NCI-H1694 (cell line): ENCODE measurements at regions not wholly inside any gene's neighbourhood (a gene's known extent, or its start where the extent isn't known, plus 50 kb on each side); places are given as distances from the start of the nearest gene placed in this dataset.

Source experiments
- DNase-seq: peaks from one replicate; lab custom pipeline; 2025; lab: John Stamatoyannopoulos, UW

DNA sequence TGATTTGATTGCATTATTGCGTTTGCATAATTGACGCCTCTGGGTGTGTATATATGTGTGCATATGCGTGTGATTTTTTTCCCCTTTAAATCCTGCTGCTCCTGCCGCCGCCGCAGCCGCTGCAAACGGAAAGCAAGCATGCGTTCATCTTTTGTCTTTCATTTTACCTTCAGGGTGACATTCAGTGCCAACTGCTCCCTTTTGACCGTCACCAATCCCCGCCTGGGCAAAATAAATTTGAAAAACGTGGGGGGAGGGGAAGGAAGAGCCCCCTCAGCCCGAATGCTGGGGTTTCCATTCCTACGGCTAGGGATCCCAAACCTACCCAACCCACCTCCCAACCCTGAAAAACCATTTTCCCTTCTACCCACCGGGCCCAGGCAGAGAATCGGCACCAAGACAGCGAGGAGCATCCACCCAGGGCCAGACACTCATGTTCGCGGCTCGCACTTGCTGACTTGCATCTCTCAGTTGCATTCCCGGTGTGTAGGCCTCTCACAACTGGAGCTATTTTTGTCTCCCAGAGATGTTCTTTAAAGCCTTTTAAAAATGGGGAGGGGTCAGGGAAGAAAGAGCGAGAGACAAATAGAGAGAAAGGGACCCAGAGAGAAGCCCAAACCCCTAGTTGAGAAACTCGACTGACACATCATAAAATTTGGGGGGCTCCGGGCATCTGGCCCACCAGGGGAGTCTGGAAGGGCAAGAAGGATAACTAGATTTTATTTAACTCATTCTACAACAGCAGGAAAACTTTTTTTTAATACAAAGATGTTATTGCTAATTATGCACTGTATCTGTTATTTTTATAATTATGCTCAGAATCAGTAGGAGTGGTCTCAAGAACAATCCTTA lies 367.1 kb upstream of the ESRRG start:
- DNase-seq, result peak; percentile 13

DNA sequence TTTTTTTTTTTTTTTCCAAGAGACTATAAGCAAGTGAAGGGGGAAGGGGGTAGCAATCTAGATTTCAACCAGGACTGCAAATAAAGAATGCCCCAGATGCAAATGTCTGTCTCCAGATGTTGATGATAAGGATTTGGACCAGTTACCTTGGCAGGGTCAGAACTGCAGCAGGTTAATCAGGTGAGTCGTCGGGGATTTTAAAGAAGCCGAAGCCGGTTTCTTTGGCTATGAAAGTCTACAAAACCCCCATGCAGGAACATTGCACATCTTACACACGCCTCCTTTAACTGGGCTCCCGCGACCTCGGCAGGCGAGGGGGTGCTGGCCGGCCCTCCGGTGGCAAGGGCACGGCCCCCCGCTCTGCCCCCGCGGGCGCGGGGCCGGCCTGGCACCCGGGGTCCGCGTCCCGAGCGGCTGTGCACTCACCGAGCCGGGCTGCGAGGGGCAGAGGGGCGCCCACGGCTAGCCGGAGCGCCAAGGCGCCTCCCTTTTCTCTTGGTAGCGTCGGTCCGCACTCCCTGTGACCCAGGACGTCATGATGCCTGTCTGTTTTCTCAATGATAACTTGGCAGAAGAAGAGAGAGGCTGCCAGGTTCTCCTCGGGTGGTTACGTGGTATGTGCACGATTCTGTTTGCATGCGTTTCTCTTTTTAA lies 366.3 kb upstream of the ESRRG start:
- peak; percentile 13 for DNase-seq

- no peak for DNase-seq
These were observed 365.5 kb upstream of the ESRRG start for GRCh38 chr1:217088521-217089284.

DNA sequence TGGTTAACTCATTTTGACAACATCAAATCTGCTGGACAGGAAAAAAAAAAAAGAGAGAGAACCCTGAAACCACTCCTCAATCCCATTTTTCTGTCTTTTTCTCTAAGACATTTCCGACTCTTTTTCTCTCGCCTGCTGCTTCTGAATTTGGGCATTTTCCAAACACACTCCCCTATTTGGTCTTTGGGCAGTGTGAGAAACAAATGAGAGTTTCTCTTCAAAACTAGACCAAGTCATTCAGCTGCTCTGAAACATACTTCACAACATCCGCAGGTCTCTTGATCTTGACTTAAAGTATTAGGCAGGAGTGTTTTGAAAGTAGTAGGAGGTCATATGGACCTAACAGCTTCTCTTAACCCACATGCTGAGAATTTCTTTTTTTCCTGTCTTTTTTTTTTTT lies 364.8 kb upstream of the ESRRG start:
- DNase-seq, result no peak

DNA sequence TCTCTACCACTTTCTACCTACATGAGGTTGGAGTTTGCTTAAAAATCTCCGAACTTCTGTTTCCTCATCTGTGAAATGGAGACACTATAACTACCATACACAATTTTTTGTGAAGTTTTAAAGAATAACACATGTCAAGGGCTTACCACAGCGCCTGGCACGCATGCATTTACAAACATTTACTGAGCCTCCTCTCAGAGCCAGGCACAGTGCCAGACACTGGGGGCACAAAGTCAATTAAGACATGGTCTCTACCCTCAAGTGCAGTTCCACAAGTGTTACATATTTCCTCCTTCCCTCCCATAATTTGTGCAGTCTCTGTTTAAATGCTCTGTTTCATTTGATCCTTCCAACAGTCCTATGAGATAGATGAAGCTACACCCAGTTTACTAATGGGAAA lies 356.4 kb upstream of the ESRRG start:
- DNase-seq, result no peak

- DNase-seq, result no peak
These were observed 355.7 kb upstream of the ESRRG start for GRCh38 chr1:217078959-217079358.

DNA sequence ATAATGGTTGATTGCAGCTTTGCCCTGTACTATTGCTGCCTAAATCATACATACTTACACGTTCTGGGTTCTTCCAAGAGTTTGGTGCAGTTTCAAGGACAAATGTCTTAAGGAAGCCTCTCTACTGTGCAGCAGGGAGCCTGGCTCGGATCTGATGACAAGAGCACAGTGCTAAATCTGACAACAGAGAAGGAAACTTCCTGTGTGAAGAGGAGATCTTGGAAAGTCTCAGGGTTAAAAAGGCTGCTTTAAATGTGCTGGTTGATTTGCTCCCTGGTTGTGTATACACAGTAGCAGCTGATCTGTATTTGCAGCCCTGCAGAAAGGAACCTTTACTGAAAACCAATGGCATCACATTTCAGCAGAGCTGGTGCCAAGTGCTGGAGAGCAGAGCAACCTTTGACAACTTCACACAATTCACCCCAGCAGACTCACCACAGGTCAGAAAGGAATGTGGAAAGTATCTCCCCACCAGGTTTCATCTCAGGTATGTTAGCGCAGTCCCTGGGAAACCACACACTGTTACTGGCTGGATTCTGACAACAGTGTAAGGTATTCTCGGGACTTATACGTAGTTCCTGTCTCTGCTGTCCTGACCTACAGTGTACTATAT lies 355.0 kb upstream of the ESRRG start:
- no peak for DNase-seq

DNA sequence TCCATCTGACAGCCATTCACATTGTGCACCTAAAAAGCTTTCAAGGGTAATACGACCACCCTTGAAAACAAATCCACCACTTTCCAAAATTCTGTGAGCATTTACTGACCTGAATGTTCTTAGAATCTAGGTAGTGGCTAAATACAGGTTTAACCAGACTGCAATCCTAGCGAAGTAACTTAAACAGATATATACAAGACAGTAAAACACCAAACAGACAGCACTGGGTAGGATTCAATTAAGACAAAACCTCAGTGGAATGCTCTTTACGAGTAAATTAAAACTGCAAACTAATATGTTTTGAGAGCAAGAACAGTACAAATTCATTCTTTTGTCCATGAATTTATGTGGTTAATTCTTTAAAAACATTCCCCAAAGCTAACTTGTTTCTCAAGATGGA lies 354.2 kb upstream of the ESRRG start:
- no peak for DNase-seq

DNA sequence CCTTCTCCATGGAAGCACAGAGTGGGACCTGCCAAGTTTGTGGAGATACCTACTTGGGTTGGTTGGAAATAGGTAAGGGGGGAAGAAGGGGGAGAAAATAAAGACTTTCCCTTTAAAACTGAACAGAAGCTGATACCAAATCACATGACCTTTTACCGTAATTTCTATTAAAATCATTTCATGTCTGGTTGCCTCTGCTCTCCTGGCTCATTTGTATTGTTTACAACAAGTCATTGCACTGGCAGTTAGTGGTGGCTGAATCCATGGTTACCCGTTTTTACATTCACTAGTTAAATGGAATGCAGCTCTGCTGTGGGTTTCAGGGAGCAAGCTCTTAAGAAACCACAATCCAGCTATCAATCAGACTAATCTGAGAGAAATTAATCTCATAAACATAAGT lies 353.7 kb upstream of the ESRRG start:
- no peak for DNase-seq

DNA sequence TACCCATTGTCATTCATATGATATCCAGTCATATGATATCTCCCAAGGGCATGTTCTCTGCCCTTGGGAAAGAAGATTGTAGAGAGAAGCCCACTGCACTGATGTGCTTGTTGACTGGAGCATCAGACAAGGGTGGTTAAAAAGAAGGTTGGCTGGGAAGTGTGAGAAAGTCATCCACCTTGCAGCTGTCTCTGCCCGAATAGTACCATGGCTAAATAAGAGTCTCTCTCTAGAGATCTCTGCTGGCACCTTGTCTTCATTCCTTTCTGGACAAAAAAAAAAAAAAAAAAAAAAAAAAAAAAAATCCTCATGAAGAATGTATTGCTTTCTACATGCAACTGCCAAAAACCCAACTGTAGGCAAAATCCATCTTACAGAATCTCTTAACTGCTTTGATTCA lies 349.7 kb upstream of the ESRRG start:
- no peak for DNase-seq

DNA sequence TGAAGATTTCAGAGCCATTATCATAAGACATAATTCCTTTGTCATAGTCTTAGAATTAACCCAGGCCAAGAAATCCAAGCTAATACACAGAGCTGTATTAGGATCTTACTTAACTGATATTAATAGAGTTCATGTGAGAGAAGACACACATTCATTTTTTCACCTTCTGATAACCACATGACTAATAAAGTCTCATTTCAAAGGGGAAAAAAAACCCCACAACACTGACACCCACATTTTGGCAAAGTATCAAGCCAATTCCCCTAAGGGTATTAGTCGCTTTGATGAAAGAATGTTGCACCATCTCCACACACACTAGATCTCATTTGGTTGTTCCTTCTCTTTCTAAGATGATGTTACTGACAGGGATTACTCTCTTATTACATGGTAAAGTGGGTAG lies 344.4 kb upstream of the ESRRG start:
- DNase-seq, result no peak

DNA sequence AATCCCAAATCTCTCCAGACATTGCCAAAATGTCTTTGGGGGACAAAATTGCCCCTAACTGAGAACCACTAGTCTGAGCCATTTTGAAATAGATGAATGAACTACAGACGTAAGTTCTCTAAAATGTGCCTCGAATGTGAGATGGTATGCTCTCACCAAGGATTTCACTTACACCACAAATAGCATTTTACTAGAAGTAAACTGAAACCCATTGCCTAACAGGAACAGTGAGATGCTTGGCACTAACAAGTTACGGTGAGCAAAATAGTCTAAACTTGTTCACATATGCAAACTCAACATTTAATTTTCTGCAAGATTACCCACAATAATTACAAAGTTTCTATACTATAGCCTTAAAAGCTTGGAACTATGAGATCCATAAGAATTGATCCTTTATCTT lies 343.6 kb upstream of the ESRRG start:
- DNase-seq, result no peak

- DNase-seq, result no peak
These were observed 340.1 kb upstream of the ESRRG start for GRCh38 chr1:217063172-217063908.

DNA sequence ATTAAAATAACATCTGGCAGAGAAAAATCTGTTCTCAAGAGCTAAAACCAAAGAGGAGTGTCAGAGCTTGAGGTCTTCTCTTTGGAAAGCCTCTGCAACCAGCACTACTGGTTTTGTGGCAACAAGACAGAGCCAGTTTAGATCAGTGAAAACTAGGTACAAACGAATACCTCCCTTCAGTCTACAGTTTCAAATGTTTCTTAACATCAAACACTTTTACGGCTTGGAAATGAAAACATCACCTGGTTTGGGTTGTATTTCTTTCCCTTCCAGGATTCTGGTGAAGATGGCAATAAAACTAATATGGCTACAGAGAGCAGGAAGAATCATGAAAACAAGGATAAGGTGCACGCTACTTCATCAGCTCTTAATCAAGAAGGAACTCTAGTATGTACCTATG lies 339.4 kb upstream of the ESRRG start:
- DNase-seq, result no peak

DNA sequence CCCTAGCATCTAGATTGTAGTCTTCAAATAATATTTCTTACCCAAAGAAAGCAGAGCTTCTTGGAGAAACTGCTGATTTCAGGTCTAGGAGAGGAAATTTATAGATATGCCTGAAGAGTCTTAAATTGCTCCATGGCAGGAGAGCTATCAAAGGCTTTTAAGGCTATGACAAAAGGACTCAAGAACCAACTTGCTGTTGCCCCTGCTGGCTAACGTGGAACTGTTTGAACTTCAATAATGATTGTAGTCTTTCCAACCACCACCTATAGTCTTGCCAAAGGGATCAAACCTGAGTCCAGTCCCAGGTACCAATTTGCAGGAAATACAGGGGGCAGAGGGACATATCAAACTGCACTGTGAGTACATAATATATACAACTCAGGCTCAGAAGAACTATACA lies 336.2 kb upstream of the ESRRG start:
- DNase-seq, result no peak

GRCh38 chr1:217053676-217054075 lies 330.4 kb upstream of the ESRRG start:
- no peak for DNase-seq

DNA sequence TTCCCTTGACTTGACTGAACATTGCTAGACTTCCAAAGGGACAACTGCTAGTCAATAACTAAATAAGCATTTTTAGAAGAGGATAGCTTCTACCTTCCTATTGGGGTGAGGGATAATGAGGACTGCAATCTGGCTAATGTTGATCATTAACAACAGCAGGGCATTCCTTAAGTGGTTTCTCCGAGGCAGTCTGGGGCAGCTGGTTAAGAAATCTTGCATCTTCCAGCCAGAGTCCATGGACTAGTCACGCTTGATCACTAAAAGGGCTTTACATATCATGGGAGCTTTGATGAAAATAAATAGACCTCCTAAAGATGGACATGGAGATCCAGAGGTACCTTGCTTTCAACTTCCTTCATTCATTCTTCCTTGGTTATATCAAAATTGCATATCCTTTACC lies 329.4 kb upstream of the ESRRG start:
- no peak for DNase-seq

GRCh38 chr1:217052196-217052595 lies 329.0 kb upstream of the ESRRG start:
- DNase-seq, result no peak

DNA sequence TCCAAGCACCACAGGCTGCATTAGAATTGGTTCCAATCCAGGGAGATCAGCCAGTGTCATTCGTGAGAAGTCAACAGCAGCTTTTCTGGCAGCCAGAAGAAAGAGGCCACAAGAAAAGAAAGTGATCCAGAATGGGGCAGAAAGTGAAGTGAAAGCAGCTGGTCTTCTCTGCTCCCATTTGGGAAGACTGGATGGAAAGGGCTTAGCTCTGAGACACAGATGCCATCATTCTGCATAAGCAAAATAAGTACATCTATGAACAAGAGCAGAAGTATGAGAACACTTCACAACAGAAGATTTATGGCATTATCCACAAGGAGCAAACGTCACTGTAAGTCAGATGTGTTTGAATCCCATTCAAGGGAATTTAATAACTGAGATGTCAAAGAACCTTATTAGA lies 326.5 kb upstream of the ESRRG start:
- DNase-seq, result no peak

- DNase-seq, result no peak
These were observed 325.9 kb upstream of the ESRRG start for GRCh38 chr1:217049081-217049480.

GRCh38 chr1:217048104-217048707 lies 325.0 kb upstream of the ESRRG start:
- DNase-seq, result no peak
